Stomach (tissue), 4 donors: ENCODE measurements at regions not wholly inside any gene's neighbourhood (a gene's known extent, or its start where the extent isn't known, plus 50 kb on each side); places are given as distances from the start of the nearest gene placed in this dataset.

Source experiments
- CTCF ChIP-seq, 7 experiments: fragments of 450-650 bp in 4 of 7; fragments of 200-600 bp in 3 of 7; sonication (generic) in 3 of 7; IDR thresholded peaks; one replicate each; pipeline ENCODE4 v1.5.1; 2016 to 2019; ENCODE audit warnings: antibody characterized with exemption in 7 of 7, control low read depth in 2 of 7, mild to moderate bottlenecking in 1 of 7
- EP300 ChIP-seq: sonication (generic); formaldehyde crosslinking; IDR thresholded peaks from one replicate; pipeline ENCODE4 v1.6.1; 2017; ENCODE audit warnings: antibody characterized with exemption
- POLR2A ChIP-seq, 4 donors: fragments of 450-650 bp; IDR thresholded peaks; one replicate each; pipeline ENCODE4 v1.6.1; 2016; ENCODE audit warnings: antibody characterized with exemption in 4 of 4, control low read depth in 2 of 4, mild to moderate bottlenecking in 1 of 4, moderate library complexity in 1 of 4

GRCh38 chr10:131621784-131622624 is 278.8 kb upstream of the PPP2R2D start:
- TF ChIP-seq POLR2A (IDR thresholded peaks at IDR 0.05) (no peak), CTCF (IDR thresholded peaks at IDR 0.05) (no peak), EP300 (no peak)
